D721Med (cell line): ENCODE measurements at regions not wholly inside any gene's neighbourhood (a gene's known extent, or its start where the extent isn't known, plus 50 kb on each side); places are given as distances from the start of the nearest gene placed in this dataset.

Experiments
- DNase-seq: peaks from one replicate; pipeline ENCODE4 v3.0.0; 2011; ENCODE audit warnings: low spot score; ENCODE audit not compliant: insufficient read length
- FAIRE-seq: peaks from 2 replicates; lab custom pipeline; 2011; peaks lifted over from hg19 to GRCh38; lab: Jason Lieb, UNC
- TF ChIP-seq, protein P1 (sequence below): IDR thresholded peaks from 2 replicates; pipeline ENCODE4 v1.5.1; 2012; ENCODE audit warnings: mild to moderate bottlenecking, control low read depth; ENCODE audit not compliant: insufficient read depth; ENCODE audit errors: missing control alignments

DNA sequence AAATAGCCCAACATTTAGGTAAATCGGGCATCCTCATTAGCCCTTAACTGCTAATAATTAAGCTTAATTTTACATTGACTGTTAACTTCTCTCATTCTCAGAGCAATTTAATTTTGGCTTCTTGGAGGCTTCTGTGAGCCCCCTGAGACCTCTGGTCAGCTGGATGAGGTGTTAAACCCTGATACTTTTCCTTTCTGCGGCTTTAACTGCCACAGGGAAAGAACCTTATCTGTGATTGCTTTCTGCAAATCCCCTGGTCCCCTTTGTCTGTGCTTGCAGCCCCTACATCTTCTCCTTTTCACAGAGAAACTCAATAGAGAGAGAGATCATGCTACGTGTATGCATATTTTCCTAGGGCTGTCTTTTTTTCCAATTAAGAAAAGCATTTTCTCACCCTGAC lies 184.5 kb upstream of the CSF3R start:
- DNase-seq (no peak), FAIRE-seq (no peak)
- TF ChIP-seq, protein P1, sequence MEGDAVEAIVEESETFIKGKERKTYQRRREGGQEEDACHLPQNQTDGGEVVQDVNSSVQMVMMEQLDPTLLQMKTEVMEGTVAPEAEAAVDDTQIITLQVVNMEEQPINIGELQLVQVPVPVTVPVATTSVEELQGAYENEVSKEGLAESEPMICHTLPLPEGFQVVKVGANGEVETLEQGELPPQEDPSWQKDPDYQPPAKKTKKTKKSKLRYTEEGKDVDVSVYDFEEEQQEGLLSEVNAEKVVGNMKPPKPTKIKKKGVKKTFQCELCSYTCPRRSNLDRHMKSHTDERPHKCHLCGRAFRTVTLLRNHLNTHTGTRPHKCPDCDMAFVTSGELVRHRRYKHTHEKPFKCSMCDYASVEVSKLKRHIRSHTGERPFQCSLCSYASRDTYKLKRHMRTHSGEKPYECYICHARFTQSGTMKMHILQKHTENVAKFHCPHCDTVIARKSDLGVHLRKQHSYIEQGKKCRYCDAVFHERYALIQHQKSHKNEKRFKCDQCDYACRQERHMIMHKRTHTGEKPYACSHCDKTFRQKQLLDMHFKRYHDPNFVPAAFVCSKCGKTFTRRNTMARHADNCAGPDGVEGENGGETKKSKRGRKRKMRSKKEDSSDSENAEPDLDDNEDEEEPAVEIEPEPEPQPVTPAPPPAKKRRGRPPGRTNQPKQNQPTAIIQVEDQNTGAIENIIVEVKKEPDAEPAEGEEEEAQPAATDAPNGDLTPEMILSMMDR: no peak

DNA sequence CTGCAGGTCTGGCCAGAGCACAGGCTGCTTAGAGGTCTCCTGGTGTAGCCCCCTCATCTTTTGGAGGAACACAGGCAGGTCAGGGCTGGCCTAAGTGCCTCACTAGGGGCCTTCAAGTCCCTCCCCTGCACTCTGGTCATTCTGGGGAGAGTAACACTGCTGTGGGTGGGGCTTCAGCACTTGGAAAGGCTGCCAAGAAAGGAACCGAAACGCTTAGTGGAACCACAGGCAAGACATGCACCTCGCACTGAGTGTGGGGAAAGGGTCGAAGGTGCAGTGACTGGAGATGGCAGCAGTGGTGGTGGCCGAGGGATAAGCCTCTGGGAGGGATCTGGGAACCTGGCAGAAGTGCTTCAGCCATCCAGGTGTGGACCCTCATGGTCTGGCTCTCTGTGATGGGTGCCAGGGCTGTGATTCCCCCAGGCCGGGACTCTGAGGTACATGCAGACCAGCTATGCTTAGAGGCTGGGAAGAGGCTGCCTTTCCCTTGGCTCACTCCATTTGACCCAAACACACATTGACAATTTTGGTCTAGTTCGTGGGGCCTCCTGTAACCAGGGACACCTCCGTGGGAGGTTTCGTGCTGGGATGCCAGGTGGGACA lies 182.9 kb upstream of the CSF3R start:
- TF ChIP-seq, protein P1: no peak
- FAIRE-seq (no peak), DNase-seq (no peak)

DNA sequence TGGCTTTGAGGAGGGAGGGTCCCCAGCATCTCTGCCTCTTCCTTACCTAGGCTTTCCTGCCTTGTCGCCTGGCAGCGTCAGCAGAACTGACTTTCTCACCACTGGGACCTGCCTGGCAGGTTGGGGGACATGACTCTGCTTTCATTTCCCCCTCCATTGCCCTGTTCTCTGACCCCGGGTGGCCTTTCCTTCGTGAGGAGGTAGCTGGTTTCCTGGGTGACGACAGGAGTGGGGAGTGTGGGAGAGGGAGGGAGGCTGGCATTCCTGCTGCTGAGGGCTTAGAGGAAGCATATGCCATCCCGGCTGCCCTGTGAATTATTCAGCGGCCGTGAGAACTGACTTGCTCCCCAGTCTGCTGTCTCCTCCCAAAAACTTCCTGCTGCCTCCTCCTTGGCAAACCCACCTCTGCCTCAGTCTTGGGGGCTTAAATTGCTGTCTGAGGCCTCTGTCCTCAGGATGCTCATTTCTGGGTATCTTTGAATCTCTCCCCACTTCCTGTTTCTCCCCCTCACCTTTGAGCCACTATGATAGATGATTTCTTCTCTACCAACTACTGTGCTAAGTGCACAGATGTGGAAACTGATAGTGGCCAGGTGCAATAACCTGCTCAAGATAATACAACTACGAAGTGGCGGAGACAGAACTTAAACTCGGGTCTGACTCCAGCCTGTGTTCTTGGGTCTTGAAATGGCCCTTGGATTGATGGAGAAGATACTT lies 182.0 kb upstream of the CSF3R start:
- TF ChIP-seq, protein P1: no peak
- FAIRE-seq: no peak

DNA sequence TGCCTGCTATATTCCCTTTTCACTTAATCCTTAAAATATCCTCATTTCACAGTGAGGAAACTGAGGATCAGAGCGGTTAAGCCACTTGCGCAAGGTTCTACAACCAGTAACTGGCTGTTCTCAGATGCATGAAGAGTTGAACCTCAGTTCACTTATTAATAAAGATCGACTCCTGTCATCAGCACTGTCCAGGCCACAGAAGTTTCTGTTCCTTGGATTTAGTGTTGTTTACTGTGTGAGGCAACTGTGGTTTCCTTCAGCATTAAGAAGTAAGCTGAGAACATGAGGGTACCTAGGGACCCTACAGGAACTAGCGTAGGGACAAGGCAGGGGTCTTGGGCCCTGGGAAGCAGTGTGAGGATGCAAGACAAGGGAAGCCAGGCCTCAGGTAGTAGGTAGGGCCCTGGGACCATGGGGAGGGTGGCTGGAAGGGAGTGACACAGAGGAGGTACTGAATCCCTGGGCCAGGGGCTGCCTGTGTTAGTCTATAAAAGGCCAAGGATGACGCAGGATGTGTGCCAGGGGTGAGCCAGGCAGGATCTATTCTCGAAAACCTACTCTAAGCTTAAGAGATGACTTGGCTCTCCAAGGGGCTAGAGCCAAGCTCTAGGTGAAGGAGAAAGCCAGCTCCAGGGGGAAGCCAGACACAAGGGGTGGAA lies 181.2 kb upstream of the CSF3R start:
- TF ChIP-seq, protein P1: no peak
- no peak for DNase-seq
- no peak for FAIRE-seq

More for the DNA sequence above, 182.0 kb upstream of the CSF3R start:
- no peak for DNase-seq

DNA sequence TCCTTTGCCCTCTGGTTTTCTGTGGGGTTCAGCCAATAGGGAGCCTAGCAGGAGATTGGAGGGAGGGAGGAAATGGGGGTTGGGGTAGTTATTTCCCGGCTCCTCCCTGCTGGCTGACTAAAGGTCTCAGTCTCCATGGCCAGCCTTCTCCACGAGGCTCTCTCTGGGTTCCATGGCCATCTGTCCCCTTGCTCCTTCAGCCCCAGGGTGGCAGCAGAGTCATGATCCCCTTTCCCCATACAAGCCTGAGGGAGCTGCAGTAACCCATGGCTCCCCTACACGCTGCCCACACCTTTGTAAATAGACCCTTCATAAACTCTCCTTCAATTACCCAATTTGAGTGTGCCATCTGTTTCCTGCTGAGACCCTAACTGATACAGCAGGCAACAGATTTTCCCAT lies 176.1 kb upstream of the CSF3R start:
- no peak for FAIRE-seq
- TF ChIP-seq, protein P1: no peak

DNA sequence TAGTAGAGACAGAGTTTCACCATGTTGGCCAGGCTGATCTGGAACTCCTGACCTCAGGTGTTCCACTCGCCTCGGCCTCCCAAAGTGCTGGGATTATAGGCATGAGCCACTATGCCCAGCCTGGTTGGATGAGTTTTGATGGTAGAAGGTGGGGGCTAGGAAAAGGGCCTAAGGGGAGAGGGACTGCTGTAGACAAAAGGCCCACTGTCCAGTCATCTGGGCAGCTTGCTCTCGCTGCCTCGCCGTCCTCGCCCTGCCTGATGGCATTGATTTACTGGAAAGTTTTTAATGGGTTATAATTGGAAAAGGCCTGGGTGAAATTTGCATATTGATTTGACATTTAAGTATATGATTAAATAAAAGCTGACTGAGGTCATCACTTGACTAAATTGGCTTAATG lies 175.1 kb upstream of the CSF3R start:
- TF ChIP-seq, protein P1: no peak
- no peak for FAIRE-seq
- DNase-seq: no peak

More for the DNA sequence above, 176.1 kb upstream of the CSF3R start:
- DNase-seq: no peak
